GM20000 (cell line): ENCODE measurements at regions not wholly inside any gene's neighbourhood (a gene's known extent, or its start where the extent isn't known, plus 50 kb on each side); places are given as distances from the start of the nearest gene placed in this dataset.

Experiments used
- DNase-seq: peaks from one replicate; pipeline ENCODE4 v3.0.0; 2012; ENCODE audit warnings: low spot score
- TF ChIP-seq, protein P1 (sequence below): IDR thresholded peaks from 2 replicates; pipeline ENCODE4 v1.5.1; 2012; ENCODE audit warnings: mild to moderate bottlenecking, control low read depth; ENCODE audit errors: extremely low read depth, missing control alignments

- no peak for DNase-seq
- TF ChIP-seq, protein P1, sequence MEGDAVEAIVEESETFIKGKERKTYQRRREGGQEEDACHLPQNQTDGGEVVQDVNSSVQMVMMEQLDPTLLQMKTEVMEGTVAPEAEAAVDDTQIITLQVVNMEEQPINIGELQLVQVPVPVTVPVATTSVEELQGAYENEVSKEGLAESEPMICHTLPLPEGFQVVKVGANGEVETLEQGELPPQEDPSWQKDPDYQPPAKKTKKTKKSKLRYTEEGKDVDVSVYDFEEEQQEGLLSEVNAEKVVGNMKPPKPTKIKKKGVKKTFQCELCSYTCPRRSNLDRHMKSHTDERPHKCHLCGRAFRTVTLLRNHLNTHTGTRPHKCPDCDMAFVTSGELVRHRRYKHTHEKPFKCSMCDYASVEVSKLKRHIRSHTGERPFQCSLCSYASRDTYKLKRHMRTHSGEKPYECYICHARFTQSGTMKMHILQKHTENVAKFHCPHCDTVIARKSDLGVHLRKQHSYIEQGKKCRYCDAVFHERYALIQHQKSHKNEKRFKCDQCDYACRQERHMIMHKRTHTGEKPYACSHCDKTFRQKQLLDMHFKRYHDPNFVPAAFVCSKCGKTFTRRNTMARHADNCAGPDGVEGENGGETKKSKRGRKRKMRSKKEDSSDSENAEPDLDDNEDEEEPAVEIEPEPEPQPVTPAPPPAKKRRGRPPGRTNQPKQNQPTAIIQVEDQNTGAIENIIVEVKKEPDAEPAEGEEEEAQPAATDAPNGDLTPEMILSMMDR, result no peak
Observed at GRCh38 chr1:83547901-83548300, 451.0 kb downstream of the TTLL7 start.

- no peak for DNase-seq
- TF ChIP-seq, protein P1, result no peak
Observed at GRCh38 chr1:83546874-83547273, 452.1 kb downstream of the TTLL7 start.

GRCh38 chr1:83545066-83545862 is 453.7 kb downstream of the TTLL7 start:
- DNase-seq, result no peak
- TF ChIP-seq, protein P1, result no peak

- TF ChIP-seq, protein P1, result no peak
- no peak for DNase-seq
Observed at GRCh38 chr1:83543222-83543973, 455.5 kb downstream of the TTLL7 start.

DNA sequence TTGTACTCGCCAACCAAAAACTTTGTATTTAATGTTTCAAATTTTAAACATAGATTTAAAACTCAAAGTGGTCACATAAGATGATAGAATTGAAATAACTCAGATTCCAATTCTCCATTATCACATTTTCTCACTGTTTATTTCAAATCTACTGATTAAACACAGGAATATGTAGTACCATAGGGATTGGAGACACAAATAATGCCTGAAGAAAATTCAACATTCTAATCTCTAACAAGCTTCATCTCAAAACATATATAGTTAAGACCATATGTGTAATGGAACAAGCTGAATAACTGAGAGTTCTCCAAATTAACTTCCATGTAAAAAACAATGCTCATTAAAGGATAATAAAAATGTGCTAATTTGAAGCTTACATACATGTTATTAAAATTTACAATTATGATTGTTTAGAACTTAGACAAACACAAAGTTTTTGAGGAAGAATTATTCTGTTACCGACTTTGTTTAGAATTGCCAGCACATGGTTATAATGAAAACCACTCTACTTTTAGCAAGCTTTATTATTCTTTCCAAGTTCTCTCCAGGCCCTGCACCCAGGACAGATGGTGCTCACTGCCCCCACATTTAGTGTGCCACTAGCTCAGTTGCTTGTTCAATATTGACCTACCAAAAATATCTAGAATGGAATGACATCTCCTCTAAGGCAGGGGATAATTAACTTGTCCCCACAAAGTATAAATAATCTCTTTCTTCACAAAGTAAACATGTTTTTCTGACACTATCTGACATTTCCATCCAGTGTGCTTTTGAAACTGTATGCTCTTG is 467.2 kb downstream of the TTLL7 start:
- TF ChIP-seq, protein P1, result no peak
- DNase-seq, result no peak

GRCh38 chr1:83530506-83530905 is 468.4 kb downstream of the TTLL7 start:
- TF ChIP-seq, protein P1, result no peak
- DNase-seq, result no peak

GRCh38 chr1:83527987-83528386 is 470.9 kb downstream of the TTLL7 start:
- no peak for DNase-seq
- TF ChIP-seq, protein P1, result no peak
